GM21619 (cell line): ENCODE measurements at regions not wholly inside any gene's neighbourhood (a gene's known extent, or its start where the extent isn't known, plus 50 kb on each side); places are given as distances from the start of the nearest gene placed in this dataset.

Source experiments
- ATAC-seq: cut with Tn5 transposase; IDR thresholded peaks from one replicate; pipeline ENCODE4 v1.9.1; 2021; ENCODE audit not compliant: unreplicated experiment

- ATAC-seq, result no peak
These were observed 56.7 kb upstream of the PCSK5 start for GRCh38 chr9:75833778-75834177.

- no peak for ATAC-seq
These were observed 55.6 kb upstream of the PCSK5 start for GRCh38 chr9:75834878-75835277.
